H1 (cell line): ENCODE measurements at regions not wholly inside any gene's neighbourhood (a gene's known extent, or its start where the extent isn't known, plus 50 kb on each side); places are given as distances from the start of the nearest gene placed in this dataset.

ENCODE experiments used
- CBX5 ChIP-seq: fragments of 300-800, 300-1000 bp; sonication (generic); IDR thresholded peaks from 2 replicates; pipeline ENCODE4 v1.7.1; 2016; ENCODE audit warnings: antibody characterized with exemption, low read length, low read depth
- CTCF ChIP-seq, 3 experiments: IDR thresholded peaks; 1 replicate in 2 of 3; 2 replicates in 1 of 3; pipeline versions ENCODE4 v1.5.1 to v1.6.1; 2011; ENCODE audit warnings: low read length in 3 of 3, mild to moderate bottlenecking in 3 of 3, inconsistent platforms in 2 of 3, low read depth in 1 of 3, moderate library complexity in 1 of 3; ENCODE audit not compliant: insufficient read depth in 1 of 3; ENCODE audit errors: control extremely low read depth in 1 of 3
- SIN3A ChIP-seq, 2 experiments: IDR thresholded peaks in 1 of 2; conservative IDR thresholded peaks in 1 of 2; 2 replicates each; pipeline ENCODE4 v1.6.1; 2011 to 2012; ENCODE audit warnings: low read length in 2 of 2, improper control_type of control experiment in 1 of 2, low read depth in 1 of 2, mild to moderate bottlenecking in 1 of 2

- no peak for TF ChIP-seq CTCF (IDR thresholded peaks at IDR 0.05; ENCODE audit: control extremely low read depth in 1 of 3, insufficient read depth in 1 of 3, low read depth in 1 of 3, low read length in 3 of 3)
- TF ChIP-seq SIN3A (conservative IDR thresholded peaks at IDR 0.05 in 1 of 2, IDR thresholded peaks at IDR 0.05 in 1 of 2; ENCODE audit: low read depth in 1 of 2, low read length in 2 of 2) = no peak
- no peak for TF ChIP-seq CBX5
Observed at GRCh38 chr15:77554306-77555080, 78.2 kb downstream of the LINGO1 start.
